OCI-LY3 (cell line): ENCODE measurements at regions not wholly inside any gene's neighbourhood (a gene's known extent, or its start where the extent isn't known, plus 50 kb on each side); places are given as distances from the start of the nearest gene placed in this dataset.

Experiments used
- H2AFZ ChIP-seq: fragments of 200-600, 300-600 bp; shearing (Covaris generic); 2 replicates; pipeline ENCODE4 v1.6.0; 2014; ENCODE audit warnings: antibody characterized with exemption, low read depth, low read length
- H3K27ac ChIP-seq: fragments of 200-600, 300-600 bp; sonication (generic); 2 replicates; pipeline ENCODE4 v1.5.1; 2014; ENCODE audit warnings: mild to moderate bottlenecking, low read length, moderate library complexity, mixed read lengths
- H3K27me3 ChIP-seq: fragments of 200-600, 300-600 bp; sonication (generic); 2 replicates; pipeline ENCODE4 v1.6.1; 2014; ENCODE audit warnings: low read depth, low read length, mixed read lengths
- H3K36me3 ChIP-seq: fragments of 200-600, 300-600 bp; sonication (generic); replicated peaks from 2 replicates; pipeline ENCODE3; 2014; ENCODE audit warnings: low read depth, low read length, mixed read lengths
- H3K4me1 ChIP-seq: fragments of 300-600, 200-600 bp; sonication (generic); 2 replicates; pipeline ENCODE4 v1.6.1; 2014; ENCODE audit warnings: low read length, mixed read lengths
- H3K4me2 ChIP-seq: fragments of 200-600, 300-600 bp; sonication (generic); 2 replicates; pipeline ENCODE4 v1.6.1; 2014; ENCODE audit warnings: low read length, mixed read lengths
- H3K4me3 ChIP-seq: fragments of 300-600, 200-600 bp; sonication (generic); 2 replicates; pipeline ENCODE4 v1.5.1; 2014; ENCODE audit warnings: antibody characterized with exemption, mild to moderate bottlenecking, low read length, moderate library complexity
- H3K79me2 ChIP-seq: fragments of 300-600, 200-600 bp; shearing (Covaris generic); 2 replicates; pipeline ENCODE4 v1.6.1; 2014; ENCODE audit warnings: mild to moderate bottlenecking, low read length, mixed read lengths
- H3K9ac ChIP-seq: fragments of 300-600, 200-600 bp; shearing (Covaris generic); 2 replicates; pipeline ENCODE4 v1.6.0; 2014; ENCODE audit warnings: mild to moderate bottlenecking, low read length, moderate library complexity
- H3K9me3 ChIP-seq: fragments of 200-600, 300-600 bp; shearing (Covaris generic); 2 replicates; pipeline ENCODE4 v1.6.1; 2014; ENCODE audit warnings: low read length, mixed read lengths; ENCODE audit not compliant: insufficient read depth
- H4K20me1 ChIP-seq: fragments of 200-600, 300-600 bp; sonication (generic); 2 replicates; pipeline ENCODE4 v1.6.1; 2016; ENCODE audit warnings: low read length, mixed read lengths; ENCODE audit not compliant: insufficient read depth
- EZH2phosphoT487 ChIP-seq: fragments of 200-600 bp; shearing (Covaris generic); IDR thresholded peaks from 2 replicates; pipeline ENCODE4 v1.6.1; 2018; ENCODE audit warnings: antibody characterized with exemption, mixed run types, low read depth
- TF ChIP-seq, protein P1 (sequence below): fragments of 200-600, 300-600 bp; sonication (generic); IDR thresholded peaks from 2 replicates; pipeline ENCODE4 v1.5.1; 2014; ENCODE audit warnings: antibody characterized with exemption, low read length, low read depth

DNA sequence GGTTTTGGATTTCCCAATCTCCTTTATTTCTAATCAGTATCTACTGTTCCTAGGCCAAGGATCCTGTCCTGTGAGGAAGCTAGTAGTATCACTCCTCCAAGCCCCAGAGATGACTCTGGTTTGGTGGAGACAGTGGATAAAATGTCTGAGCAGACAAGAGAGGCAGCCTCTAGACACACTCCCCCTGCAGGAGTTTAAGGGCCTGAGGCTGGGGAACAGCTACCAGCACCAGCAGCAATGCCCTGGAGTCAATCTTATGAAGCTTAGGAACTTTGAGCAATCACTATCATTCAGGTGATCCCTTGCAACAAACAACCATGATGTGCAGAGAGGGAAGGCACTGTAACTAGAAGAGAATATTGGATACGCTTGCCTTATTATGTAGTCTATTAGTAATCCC, 384.7 kb upstream of the ID4 start:
- Histone ChIP-seq H3K36me3 (no peaks in the 10 kb centered on the region), H3K79me2 (no peaks in the 10 kb centered on the region), H3K9ac (no peak overlapping the region), H4K20me1 (no peaks in the 10 kb centered on the region), H3K4me3 (no peak overlapping the region), H3K4me2 (no peak overlapping the region), H3K27ac (no peak overlapping the region), H2AFZ (no peak overlapping the region), H3K27me3 (no peaks in the 10 kb centered on the region), H3K9me3 (no peaks in the 10 kb centered on the region), H3K4me1 (no peaks in the 10 kb centered on the region)
- TF ChIP-seq, protein P1, sequence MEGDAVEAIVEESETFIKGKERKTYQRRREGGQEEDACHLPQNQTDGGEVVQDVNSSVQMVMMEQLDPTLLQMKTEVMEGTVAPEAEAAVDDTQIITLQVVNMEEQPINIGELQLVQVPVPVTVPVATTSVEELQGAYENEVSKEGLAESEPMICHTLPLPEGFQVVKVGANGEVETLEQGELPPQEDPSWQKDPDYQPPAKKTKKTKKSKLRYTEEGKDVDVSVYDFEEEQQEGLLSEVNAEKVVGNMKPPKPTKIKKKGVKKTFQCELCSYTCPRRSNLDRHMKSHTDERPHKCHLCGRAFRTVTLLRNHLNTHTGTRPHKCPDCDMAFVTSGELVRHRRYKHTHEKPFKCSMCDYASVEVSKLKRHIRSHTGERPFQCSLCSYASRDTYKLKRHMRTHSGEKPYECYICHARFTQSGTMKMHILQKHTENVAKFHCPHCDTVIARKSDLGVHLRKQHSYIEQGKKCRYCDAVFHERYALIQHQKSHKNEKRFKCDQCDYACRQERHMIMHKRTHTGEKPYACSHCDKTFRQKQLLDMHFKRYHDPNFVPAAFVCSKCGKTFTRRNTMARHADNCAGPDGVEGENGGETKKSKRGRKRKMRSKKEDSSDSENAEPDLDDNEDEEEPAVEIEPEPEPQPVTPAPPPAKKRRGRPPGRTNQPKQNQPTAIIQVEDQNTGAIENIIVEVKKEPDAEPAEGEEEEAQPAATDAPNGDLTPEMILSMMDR, result no peak
- TF ChIP-seq EZH2phosphoT487, result no peak

DNA sequence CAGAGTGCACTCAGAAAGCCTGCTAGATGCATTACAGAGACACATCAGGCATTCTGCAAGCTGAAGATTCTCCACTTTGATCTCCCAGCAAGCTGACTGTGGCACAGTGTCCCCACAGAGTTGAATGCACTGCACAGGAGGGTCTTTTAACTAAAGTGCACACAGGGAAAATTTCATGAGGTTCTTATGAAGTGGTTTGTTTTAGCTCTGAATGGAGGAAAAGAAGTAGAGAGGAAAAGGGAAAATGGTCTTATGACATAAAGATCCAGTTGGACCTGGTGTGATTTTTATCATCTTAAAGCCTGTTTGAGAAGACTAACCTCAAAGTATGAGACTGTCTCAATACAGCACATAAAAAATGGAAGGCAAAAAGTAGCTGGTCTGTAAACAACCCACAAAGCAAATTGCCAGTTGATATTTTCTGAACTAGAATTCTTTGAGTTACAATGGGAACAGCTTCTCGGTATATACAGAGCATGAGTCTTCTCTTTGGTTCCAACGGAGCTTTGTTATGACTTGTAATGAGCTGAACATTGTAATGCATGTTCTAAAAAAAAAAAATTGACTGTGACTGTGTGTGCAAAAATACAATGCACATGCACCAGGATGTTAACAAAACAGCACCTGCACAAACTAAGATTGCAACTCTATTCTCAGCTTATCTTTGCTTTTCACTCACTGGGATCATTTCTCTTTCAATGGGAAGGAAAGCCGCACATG, 383.0 kb upstream of the ID4 start:
- Histone ChIP-seq H2AFZ (no peak overlapping the region), H3K4me1 (no peaks in the 10 kb centered on the region), H3K27me3 (no peaks in the 10 kb centered on the region), H3K4me3 (no peak overlapping the region), H3K9ac (no peak overlapping the region), H4K20me1 (no peaks in the 10 kb centered on the region), H3K79me2 (no peaks in the 10 kb centered on the region), H3K36me3 (no peaks in the 10 kb centered on the region), H3K27ac (no peak overlapping the region), H3K9me3 (no peaks in the 10 kb centered on the region), H3K4me2 (no peak overlapping the region)
- TF ChIP-seq EZH2phosphoT487, result no peak
- TF ChIP-seq, protein P1, result no peak

GRCh38 chr6:19454721-19455392, 382.3 kb upstream of the ID4 start:
- Histone ChIP-seq H3K27me3 (no peaks in the 10 kb centered on the region), H3K36me3 (no peaks in the 10 kb centered on the region), H3K4me3 (no peak overlapping the region), H3K4me2 (no peak overlapping the region), H2AFZ (no peak overlapping the region), H3K79me2 (no peaks in the 10 kb centered on the region), H3K9ac (no peak overlapping the region), H3K27ac (no peak overlapping the region), H3K4me1 (no peaks in the 10 kb centered on the region), H3K9me3 (no peaks in the 10 kb centered on the region), H4K20me1 (no peaks in the 10 kb centered on the region)
- TF ChIP-seq, protein P1, result no peak
- no peak for TF ChIP-seq EZH2phosphoT487

DNA sequence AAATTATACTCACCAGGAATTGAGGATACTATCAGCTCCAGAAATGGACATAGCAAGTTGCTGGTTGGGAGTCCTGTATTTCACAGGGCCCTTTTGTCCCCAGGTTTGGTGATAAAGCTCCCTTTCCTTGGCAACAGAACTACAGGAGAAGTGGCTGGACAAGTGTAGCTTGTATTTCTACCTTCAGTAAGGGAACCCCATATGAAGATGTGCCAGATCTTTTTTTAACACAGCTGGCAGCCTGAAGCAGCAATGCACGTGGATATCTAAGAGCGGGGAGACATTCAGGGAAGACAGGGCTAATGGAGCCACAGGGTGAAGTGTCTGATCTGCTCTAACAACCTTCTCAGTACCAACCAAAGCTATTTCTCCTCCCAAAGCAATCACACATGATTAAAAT, 373.9 kb upstream of the ID4 start:
- no peaks in the 10 kb centered on the region for H3K36me3 ChIP-seq
- no peak overlapping the region for H3K4me3 ChIP-seq
- H3K79me2 ChIP-seq, result no peaks in the 10 kb centered on the region
- no peaks in the 10 kb centered on the region for H3K9me3 ChIP-seq
- no peaks in the 10 kb centered on the region for H3K4me1 ChIP-seq
- H4K20me1 ChIP-seq, result no peaks in the 10 kb centered on the region
- no peak overlapping the region for H3K27ac ChIP-seq
- H2AFZ ChIP-seq, result no peak overlapping the region
- H3K4me2 ChIP-seq, result no peak overlapping the region
- H3K27me3 ChIP-seq, result no peaks in the 10 kb centered on the region
- H3K9ac ChIP-seq, result no peak overlapping the region
- TF ChIP-seq, protein P1, result no peak
- TF ChIP-seq EZH2phosphoT487, result no peak
